GM12875 (cell line): ENCODE measurements at regions not wholly inside any gene's neighbourhood (a gene's known extent, or its start where the extent isn't known, plus 50 kb on each side); places are given as distances from the start of the nearest gene placed in this dataset.

Experiments used
- H3K4me3 ChIP-seq: one replicate; pipeline ENCODE4 v1.5.1; 2011; ENCODE audit warnings: low read depth, low read length, control low read depth
- TF ChIP-seq, protein P1 (sequence below): IDR thresholded peaks from 2 replicates; pipeline ENCODE4 v1.5.1; 2011; ENCODE audit warnings: low read depth, mild to moderate bottlenecking, control low read depth, inconsistent platforms, low read length, moderate library complexity, borderline replicate concordance; ENCODE audit not compliant: insufficient read depth

DNA sequence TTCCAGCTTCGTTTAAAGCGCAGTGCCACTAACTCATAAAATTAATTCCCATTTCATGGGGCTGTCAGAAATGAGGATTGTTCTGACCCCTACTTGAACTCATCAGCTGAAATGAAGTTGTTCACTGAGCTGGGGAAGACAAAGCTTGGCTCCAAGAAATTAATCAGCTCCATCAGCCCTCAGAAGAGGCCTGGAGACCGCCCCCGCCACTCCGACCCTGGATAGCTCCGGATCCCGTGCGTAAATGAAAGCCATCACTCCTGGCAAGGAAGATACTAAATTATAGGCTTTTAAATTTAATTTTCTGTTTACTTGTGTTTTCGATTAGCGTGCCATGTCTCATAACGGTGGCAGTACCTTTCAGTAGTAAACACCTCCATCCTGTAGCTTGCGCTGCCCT, 142.8 kb upstream of the IRX2 start:
- H3K4me3 ChIP-seq, result no peak overlapping the region
- TF ChIP-seq, protein P1, sequence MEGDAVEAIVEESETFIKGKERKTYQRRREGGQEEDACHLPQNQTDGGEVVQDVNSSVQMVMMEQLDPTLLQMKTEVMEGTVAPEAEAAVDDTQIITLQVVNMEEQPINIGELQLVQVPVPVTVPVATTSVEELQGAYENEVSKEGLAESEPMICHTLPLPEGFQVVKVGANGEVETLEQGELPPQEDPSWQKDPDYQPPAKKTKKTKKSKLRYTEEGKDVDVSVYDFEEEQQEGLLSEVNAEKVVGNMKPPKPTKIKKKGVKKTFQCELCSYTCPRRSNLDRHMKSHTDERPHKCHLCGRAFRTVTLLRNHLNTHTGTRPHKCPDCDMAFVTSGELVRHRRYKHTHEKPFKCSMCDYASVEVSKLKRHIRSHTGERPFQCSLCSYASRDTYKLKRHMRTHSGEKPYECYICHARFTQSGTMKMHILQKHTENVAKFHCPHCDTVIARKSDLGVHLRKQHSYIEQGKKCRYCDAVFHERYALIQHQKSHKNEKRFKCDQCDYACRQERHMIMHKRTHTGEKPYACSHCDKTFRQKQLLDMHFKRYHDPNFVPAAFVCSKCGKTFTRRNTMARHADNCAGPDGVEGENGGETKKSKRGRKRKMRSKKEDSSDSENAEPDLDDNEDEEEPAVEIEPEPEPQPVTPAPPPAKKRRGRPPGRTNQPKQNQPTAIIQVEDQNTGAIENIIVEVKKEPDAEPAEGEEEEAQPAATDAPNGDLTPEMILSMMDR, result no peak

DNA sequence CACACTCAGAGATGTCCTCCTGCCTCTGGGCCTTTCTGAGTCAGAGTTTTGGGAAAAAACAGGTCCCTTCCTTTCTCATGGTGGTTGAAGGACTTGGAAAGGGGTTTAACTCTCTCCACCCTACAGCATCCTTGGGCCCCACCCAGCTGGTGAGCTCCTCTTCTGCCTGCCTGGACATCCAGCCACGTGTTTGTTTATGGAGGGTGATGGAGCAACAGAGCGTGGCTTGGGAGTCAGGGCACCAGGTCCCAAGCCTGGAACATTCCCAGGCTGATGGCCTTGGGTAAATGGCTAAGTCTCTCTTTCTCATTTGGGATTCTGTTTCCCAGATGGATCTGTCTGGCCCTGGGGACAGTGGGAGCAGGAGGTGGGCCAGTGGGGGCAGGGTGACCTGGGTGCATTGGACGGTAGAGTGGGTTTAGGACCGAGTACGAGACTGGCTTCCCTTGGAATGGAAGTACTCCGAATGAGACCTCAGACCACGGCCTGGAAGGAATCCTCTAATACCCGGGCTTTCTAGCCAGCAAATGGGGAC, 141.1 kb upstream of the IRX2 start:
- TF ChIP-seq, protein P1, result no peak
- no peak overlapping the region for H3K4me3 ChIP-seq

DNA sequence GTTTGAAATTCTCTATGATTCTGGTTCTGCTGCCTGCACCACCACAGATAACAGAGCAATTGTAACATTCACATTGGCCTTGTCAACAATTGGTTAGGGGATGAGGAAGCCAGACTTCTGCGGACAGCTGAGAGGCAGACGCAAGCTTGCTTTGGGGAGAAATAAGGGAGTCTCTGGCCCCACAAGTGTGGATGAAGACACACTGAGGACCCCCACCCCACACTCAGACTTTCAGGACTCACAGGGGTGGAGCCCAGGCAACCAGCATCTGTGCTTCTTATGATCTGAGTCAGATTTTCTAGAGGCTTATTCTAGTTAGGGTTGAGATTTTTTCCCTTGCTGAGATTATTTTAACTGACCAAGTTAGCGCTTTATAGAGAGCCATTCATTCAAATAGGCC, 140.3 kb upstream of the IRX2 start:
- TF ChIP-seq, protein P1, result no peak
- H3K4me3 ChIP-seq, result no peak overlapping the region

DNA sequence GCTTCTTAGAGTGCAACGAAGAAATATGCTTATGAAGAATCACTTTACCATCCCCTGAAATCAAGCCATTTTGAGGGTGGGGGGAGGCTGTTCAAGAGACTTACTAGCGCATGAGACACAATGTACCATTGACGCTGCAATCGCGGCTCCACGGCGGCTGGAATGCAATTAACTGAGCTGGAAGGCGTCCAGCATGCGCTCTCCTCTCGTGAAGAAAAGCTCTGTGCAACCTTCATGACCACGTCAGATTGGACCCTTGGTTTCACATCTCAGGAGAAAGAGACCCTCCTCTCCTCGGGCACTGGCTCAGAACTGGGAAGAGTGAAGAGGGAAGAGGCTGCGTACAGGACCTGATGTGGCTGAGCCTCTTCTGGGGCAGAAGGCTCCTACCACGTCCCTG, 138.5 kb upstream of the IRX2 start:
- TF ChIP-seq, protein P1, result no peak
- no peak overlapping the region for H3K4me3 ChIP-seq

DNA sequence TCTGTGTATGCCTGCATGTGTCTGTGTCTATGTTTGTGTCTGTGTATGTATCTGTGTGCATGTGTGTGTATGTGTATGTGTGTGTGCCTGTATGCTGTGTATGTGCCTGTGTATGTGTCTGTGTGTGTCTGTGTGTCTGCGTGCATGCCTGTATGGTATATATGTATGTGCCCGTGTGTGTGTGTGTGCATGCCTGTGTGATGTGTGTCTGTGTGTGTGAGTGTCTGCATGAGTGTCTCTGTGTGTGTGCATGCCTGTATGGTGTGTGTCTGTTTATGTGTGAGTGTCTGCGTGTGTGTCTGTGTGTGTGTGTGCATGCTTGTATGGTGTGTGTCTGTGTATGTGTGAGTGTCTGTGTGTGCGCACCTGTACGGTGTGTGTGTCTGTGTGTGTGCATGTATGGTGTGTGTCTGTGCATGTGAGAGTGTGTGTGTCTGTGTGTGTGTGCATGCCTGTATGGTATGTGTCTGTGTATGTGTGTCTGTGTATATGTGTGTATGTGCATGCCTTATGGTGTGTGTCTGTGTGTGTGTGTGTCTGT, 137.1 kb upstream of the IRX2 start:
- H3K4me3 ChIP-seq, result no peak overlapping the region
- TF ChIP-seq, protein P1, result no peak

DNA sequence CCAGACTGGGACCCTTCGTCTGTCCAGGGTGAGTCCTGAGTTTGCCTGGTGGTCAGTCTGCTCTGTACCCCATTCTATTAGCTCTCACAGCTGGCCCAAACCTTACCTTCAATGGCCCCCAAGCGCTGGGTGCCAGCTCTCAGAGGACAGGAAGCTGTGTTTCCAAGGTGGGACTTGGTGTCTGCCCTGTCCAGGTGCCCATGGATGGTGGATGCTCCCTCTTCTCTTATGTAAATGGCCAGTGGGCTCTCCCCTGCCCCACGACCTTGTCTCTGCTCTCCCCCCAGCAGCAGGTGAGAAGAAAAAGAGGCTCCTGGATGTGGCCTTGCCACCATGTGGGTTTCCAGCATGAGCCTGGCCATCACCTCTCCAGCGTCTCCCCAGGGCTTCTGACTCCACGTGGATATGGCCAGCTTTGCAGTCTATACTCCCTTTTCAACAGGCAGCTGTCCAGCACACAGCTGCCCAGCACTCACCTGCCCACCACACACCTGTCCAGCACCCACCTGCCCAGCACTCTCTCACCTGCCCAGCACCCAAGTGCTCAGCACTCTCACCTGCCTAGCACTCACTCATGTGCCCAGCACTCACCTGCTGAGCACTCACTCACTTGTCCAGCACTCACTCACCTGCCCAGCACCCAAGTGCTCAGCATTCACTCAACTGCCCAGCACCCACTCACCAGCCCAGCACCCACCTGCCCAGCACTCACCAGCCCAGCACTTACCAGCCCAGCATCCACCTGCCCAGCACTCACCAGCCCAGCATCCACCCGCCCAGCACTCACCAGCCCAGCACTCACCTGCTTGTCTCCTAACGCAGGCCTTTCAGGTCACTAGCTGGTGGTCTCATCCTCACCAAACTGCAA, 136.2 kb upstream of the IRX2 start:
- no peak overlapping the region for H3K4me3 ChIP-seq
- TF ChIP-seq, protein P1, result no peak

DNA sequence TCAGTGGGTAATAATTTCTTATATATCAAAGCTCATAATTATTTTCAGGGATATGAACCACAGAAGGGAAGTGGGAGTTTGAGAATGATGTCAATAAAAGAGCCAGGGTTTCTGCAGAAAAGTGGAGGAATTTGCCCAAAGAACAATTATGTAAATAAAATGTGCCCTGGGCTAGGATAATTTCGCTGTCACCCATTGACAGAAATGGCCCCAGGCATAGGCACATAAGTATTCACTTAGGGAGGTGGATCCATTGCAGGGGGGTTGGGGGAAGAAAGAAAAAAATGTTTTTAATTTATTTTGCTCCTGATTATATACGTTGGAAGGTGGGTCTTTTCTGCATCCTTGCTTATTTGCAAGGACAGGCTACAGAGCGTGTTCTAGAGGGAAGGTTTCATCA, 135.1 kb upstream of the IRX2 start:
- TF ChIP-seq, protein P1, result no peak

More for the DNA sequence above, 135.1 kb upstream of the IRX2 start:
- H3K4me3 ChIP-seq, result no peak overlapping the region
